DND-41 (cell line): ENCODE measurements at regions not wholly inside any gene's neighbourhood (a gene's known extent, or its start where the extent isn't known, plus 50 kb on each side); places are given as distances from the start of the nearest gene placed in this dataset.

ENCODE experiments used
- EZH2 ChIP-seq: IDR thresholded peaks from 3 replicates; pipeline ENCODE4 v1.6.1; 2012; ENCODE audit warnings: borderline replicate concordance, low read depth, mild to moderate bottlenecking, moderate library complexity, low read length, inconsistent platforms; ENCODE audit not compliant: severe bottlenecking
- TF ChIP-seq, protein P1 (sequence below): IDR thresholded peaks from 2 replicates; pipeline ENCODE4 v1.5.1; 2012; ENCODE audit warnings: borderline replicate concordance, low read length, moderate library complexity, mild to moderate bottlenecking; ENCODE audit not compliant: poor library complexity, severe bottlenecking; ENCODE audit errors: extremely low read depth

DNA sequence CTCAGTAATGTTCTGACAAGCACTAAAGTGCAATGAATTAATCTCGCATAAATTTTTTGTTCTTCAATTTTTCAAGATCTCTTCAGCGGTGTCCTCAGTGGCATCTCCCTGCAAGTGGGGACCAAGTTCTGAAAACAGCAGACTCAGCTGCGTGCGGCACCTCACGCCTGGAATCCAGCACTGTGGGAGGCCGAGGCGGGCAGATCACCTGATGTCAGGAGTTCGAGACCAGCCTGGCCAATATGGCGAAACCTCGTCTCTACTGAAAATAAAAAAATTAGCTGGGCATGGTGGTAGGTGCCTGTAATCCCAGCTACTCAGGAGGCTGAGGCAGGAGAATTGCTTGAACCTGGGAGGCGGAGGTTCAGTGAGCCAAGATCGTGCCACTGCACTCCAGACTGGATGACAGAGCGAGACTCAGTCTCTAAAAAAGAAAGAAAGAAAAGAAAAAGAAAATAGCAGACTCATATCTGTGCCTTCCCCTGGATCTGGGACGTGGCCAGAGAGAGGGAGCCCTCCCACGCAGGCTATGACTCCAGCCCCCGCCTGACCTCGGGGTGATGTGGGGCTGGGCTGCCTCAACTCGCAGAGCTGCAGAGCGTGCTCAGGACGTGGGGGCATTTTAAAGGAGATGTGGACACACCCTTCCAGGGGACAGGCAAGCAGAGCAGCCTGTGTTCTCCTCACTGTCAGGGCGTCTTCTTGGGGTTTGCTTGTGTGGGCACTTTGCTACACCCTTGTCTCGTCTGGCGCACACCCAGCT lies 346.6 kb downstream of the BRD1 start:
- TF ChIP-seq, protein P1, sequence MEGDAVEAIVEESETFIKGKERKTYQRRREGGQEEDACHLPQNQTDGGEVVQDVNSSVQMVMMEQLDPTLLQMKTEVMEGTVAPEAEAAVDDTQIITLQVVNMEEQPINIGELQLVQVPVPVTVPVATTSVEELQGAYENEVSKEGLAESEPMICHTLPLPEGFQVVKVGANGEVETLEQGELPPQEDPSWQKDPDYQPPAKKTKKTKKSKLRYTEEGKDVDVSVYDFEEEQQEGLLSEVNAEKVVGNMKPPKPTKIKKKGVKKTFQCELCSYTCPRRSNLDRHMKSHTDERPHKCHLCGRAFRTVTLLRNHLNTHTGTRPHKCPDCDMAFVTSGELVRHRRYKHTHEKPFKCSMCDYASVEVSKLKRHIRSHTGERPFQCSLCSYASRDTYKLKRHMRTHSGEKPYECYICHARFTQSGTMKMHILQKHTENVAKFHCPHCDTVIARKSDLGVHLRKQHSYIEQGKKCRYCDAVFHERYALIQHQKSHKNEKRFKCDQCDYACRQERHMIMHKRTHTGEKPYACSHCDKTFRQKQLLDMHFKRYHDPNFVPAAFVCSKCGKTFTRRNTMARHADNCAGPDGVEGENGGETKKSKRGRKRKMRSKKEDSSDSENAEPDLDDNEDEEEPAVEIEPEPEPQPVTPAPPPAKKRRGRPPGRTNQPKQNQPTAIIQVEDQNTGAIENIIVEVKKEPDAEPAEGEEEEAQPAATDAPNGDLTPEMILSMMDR = no peak
- TF ChIP-seq EZH2 = no peak
